GM12878 (cell line): ENCODE measurements at regions not wholly inside any gene's neighbourhood (a gene's known extent, or its start where the extent isn't known, plus 50 kb on each side); places are given as distances from the start of the nearest gene placed in this dataset.

Source experiments
- ATAC-seq: fragments of 200-7000 bp; cut with Tn5 transposase; 3 replicates; pipeline ENCODE4 v1.9.1; 2020; ENCODE audit warnings: mild to moderate bottlenecking, moderate library complexity
- BruUV-seq: library from RNA; stranded (reverse); fragments of 400-500 nt; replicated peaks from 2 replicates; lab custom pipeline; 2021; lab: Mats Ljungman, UMichigan
- CTCF ChIA-PET: fragments of 300-600 bp; sonication (Branson Sonifier 250); formaldehyde crosslinking; extraction: SDS; loops from one replicate; lab custom pipeline; 2021; ENCODE audit warnings: inconsistent platforms; lab: Yijun Ruan, JAX
- POLR2A ChIA-PET: fragments of 350-600 bp; formaldehyde crosslinking; extraction: SDS; loops from one replicate; lab custom pipeline; 2021; ENCODE audit warnings: inconsistent platforms; lab: Charles Lee
- RAD21 ChIA-PET: fragments of 300-600 bp; sonication (Branson Sonifier 250); formaldehyde crosslinking; loops from one replicate; lab custom pipeline; 2023; ENCODE audit warnings: antibody characterized with exemption; ENCODE audit not compliant: unreplicated experiment; lab: Charles Lee
- SMC1A ChIA-PET: fragments of 300-600 bp; sonication (Branson Sonifier 250); formaldehyde crosslinking; loops from one replicate; lab custom pipeline; 2023; ENCODE audit not compliant: unreplicated experiment, uncharacterized antibody; lab: Charles Lee
- DNase-seq: peaks from one replicate; pipeline ENCODE4 v3.0.0-alpha.2; 2011; ENCODE audit warnings: low read depth, low spot score
- FAIRE-seq: peaks from 3 replicates; lab custom pipeline; 2011; peaks lifted over from hg19 to GRCh38; lab: Jason Lieb, UNC
- H2AFZ ChIP-seq: 2 replicates; pipeline ENCODE4 v1.6.0; 2011; ENCODE audit warnings: low read depth, low read length, control low read depth; ENCODE audit not compliant: control insufficient read depth
- H3K27ac ChIP-seq: 2 replicates; pipeline ENCODE4 v1.5.1; 2011; ENCODE audit warnings: control low read depth; ENCODE audit not compliant: control insufficient read depth, insufficient read depth
- H3K27me3 ChIP-seq, 2 experiments: replicated peaks in 1 of 2; 2 replicates each; pipeline versions ENCODE4 v1.6.0 to v1.6.1; 2011; ENCODE audit warnings: low read length in 1 of 2; ENCODE audit not compliant: control insufficient read depth in 2 of 2, insufficient read depth in 2 of 2
- H3K36me3 ChIP-seq, 2 experiments: 2 replicates each; pipeline ENCODE4 v1.5.1; 2011; ENCODE audit warnings: low read length in 1 of 2; ENCODE audit not compliant: control insufficient read depth in 2 of 2, insufficient read depth in 2 of 2
- H3K4me1 ChIP-seq: 2 replicates; pipeline ENCODE4 v1.6.1; 2011; ENCODE audit warnings: mild to moderate bottlenecking, low read length, moderate library complexity, mixed read lengths; ENCODE audit not compliant: control insufficient read depth, insufficient read depth
- H3K4me2 ChIP-seq: 2 replicates; pipeline ENCODE4 v1.6.0; 2011; ENCODE audit warnings: control low read depth; ENCODE audit not compliant: control insufficient read depth, insufficient read depth
- H3K4me3 ChIP-seq: fragments of 200-600 bp; sonication (generic); 2 replicates; pipeline ENCODE4 v1.5.1; 2016
- H3K79me2 ChIP-seq: 2 replicates; pipeline ENCODE4 v1.6.0; 2011; ENCODE audit warnings: low read length; ENCODE audit not compliant: control insufficient read depth, insufficient read depth
- H3K9ac ChIP-seq: 2 replicates; pipeline ENCODE4 v1.8.0; 2011; ENCODE audit warnings: low read length, control low read depth, mixed read lengths; ENCODE audit not compliant: control insufficient read depth, insufficient read depth
- H3K9me3 ChIP-seq: replicated peaks from 3 replicates; pipeline ENCODE4 v1.5.1; 2011; ENCODE audit warnings: mild to moderate bottlenecking, low read length; ENCODE audit not compliant: control insufficient read depth, insufficient read depth
- H4K20me1 ChIP-seq: 2 replicates; pipeline ENCODE4 v1.6.0; 2011; ENCODE audit not compliant: control insufficient read depth, insufficient read depth
- CHD4 ChIP-seq: fragments of 200-600 bp; sonication (generic); IDR thresholded peaks from 2 replicates; pipeline ENCODE4 v1.6.1; 2016; ENCODE audit warnings: mild to moderate bottlenecking
- CREM ChIP-seq: IDR thresholded peaks from 2 replicates; pipeline ENCODE4 v1.6.1; 2014; ENCODE audit warnings: antibody characterized with exemption, low read depth
- CTCF ChIP-seq, 3 experiments: IDR thresholded peaks in 2 of 3; conservative IDR thresholded peaks in 1 of 3; 2 replicates each; pipeline ENCODE4 v1.5.1; 2011; ENCODE audit warnings: low read depth in 3 of 3, low read length in 3 of 3, mild to moderate bottlenecking in 3 of 3, control low read depth in 2 of 3, moderate library complexity in 2 of 3, inconsistent platforms in 1 of 3, mixed read lengths in 1 of 3; ENCODE audit not compliant: control insufficient read depth in 2 of 3, insufficient read depth in 1 of 3; ENCODE audit errors: extremely low read depth in 1 of 3
- KLF5 ChIP-seq: fragments of 450-650 bp; IDR thresholded peaks from 2 replicates; pipeline ENCODE4 v1.6.1; 2014; ENCODE audit warnings: mild to moderate bottlenecking; ENCODE audit not compliant: partially characterized antibody
- MYB ChIP-seq: fragments of 150-350 bp; IDR thresholded peaks from 2 replicates; pipeline ENCODE4 v1.6.1; 2014; ENCODE audit warnings: mild to moderate bottlenecking, low read depth, low read length, borderline replicate concordance
- NFYB ChIP-seq: IDR thresholded peaks from 2 replicates; pipeline ENCODE4 v1.6.1; 2011; ENCODE audit warnings: low read depth, mild to moderate bottlenecking, low read length, improper control_type of control experiment, moderate library complexity; ENCODE audit not compliant: insufficient read depth
- PAX5 ChIP-seq: IDR thresholded peaks from 2 replicates; pipeline ENCODE4 v1.6.1; 2011; ENCODE audit warnings: low read depth, low read length, borderline replicate concordance
- POLR2AphosphoS5 ChIP-seq: IDR thresholded peaks from 2 replicates; pipeline ENCODE4 v1.6.1; 2011; ENCODE audit warnings: mild to moderate bottlenecking, low read length, inconsistent platforms
- RB1 ChIP-seq: fragments of 450-650 bp; formaldehyde crosslinking; IDR thresholded peaks from 2 replicates; pipeline ENCODE4 v1.6.1; 2017; ENCODE audit warnings: mild to moderate bottlenecking, borderline replicate concordance
- SMAD5 ChIP-seq: IDR thresholded peaks from 2 replicates; pipeline ENCODE4 v1.6.1; 2016; ENCODE audit warnings: antibody characterized with exemption, low read depth
- SMC3 ChIP-seq: IDR thresholded peaks from 2 replicates; pipeline ENCODE4 v1.6.1; 2011; ENCODE audit warnings: low read length, improper control_type of control experiment, borderline replicate concordance
- STAT1 ChIP-seq: fragments of 450-650 bp; conservative IDR thresholded peaks from 2 replicates; pipeline ENCODE4 v1.6.1; 2014; ENCODE audit warnings: antibody characterized with exemption, mild to moderate bottlenecking
- SUZ12 ChIP-seq: fragments of 200-600 bp; sonication (generic); IDR thresholded peaks from one replicate; pipeline ENCODE4 v1.6.1; 2018; ENCODE audit warnings: antibody characterized with exemption, mild to moderate bottlenecking; ENCODE audit not compliant: unreplicated experiment
- ZBED1 ChIP-seq: IDR thresholded peaks from 2 replicates; pipeline ENCODE4 v1.6.1; 2016; ENCODE audit warnings: borderline replicate concordance
- ZNF592 ChIP-seq: fragments of 450-650 bp; IDR thresholded peaks from 2 replicates; pipeline ENCODE4 v1.6.1; 2017; ENCODE audit warnings: mild to moderate bottlenecking, moderate library complexity
- WGBS: methylation state at CpG from one replicate; pipeline ENCODE4 v1.1.6; 2016; ENCODE audit warnings: low lambda C conversion rate; ENCODE audit not compliant: insufficient replicate concordance, insufficient coverage; ENCODE audit errors: missing lambda C conversion rate; 5-methylcytosine and 5-hydroxymethylcytosine counted together
- in situ Hi-C: fragments of 300-500 bp; cut with MboI; formaldehyde crosslinking; loops from 9 replicates; pipeline ENCODE4 v1.14.3; 2018; ENCODE audit warnings: mixed read lengths
- intact Hi-C: fragments of 100-400 bp; cut with micrococcal nuclease; formaldehyde crosslinking; loops from one replicate; pipeline ENCODE4 v1.14.2; 2022; ENCODE audit not compliant: unreplicated experiment

- H3K4me2 ChIP-seq, result no peak overlapping the region
- TF ChIP-seq PAX5 (no peak), POLR2AphosphoS5 (no peak), MYB (no peak), CTCF (IDR thresholded peaks at IDR 0.05 in 2 of 3, conservative IDR thresholded peaks at IDR 0.05 in 1 of 3; ENCODE audit: control insufficient read depth in 2 of 3, extremely low read depth in 1 of 3, insufficient read depth in 1 of 3, low read depth in 3 of 3, low read length in 3 of 3) (no peak), ZBED1 (no peak), NFYB (no peak), ZNF592 (no peak), STAT1 (no peak), SUZ12 (no peak), KLF5 (no peak), SMAD5 (no peak), RB1 (no peak), CHD4 (no peak), SMC3 (no peak), CREM (no peak)
- WGBS, result 8% methylated on average over 3 of the region's 3 CpGs
- RAD21 ChIA-PET, result no interaction called here
- DNase-seq (no peak), ATAC-seq (no peak), FAIRE-seq (no peak)
- no peak overlapping the region for H2AFZ ChIP-seq
- no peak overlapping the region for H3K9ac ChIP-seq
- H3K4me3 ChIP-seq, result no peak overlapping the region
- no peaks in the 10 kb centered on the region for H3K9me3 ChIP-seq
- no peaks in the 10 kb centered on the region for H4K20me1 ChIP-seq
- no peaks in the 10 kb centered on the region for H3K4me1 ChIP-seq
- H3K79me2 ChIP-seq, result no peaks in the 10 kb centered on the region
- H3K36me3 ChIP-seq, result no peaks in the 10 kb centered on the region
- CTCF ChIA-PET, result no interaction called here
- no TSS peak for BruUV-seq
- in situ Hi-C loops (no loop called here), intact Hi-C loops (no loop called here)
- H3K27me3 ChIP-seq, result no peaks in the 10 kb centered on the region
- H3K27ac ChIP-seq, result no peak overlapping the region
- POLR2A ChIA-PET, result no interaction called here
- SMC1A ChIA-PET, result no interaction called here
Measured at GRCh38 chr16:52227851-52228250, 319.1 kb downstream of the TOX3 start.
